Mesothelial cell of epicardium (in vitro differentiated cells): ENCODE measurements at regions not wholly inside any gene's neighbourhood (a gene's known extent, or its start where the extent isn't known, plus 50 kb on each side); places are given as distances from the start of the nearest gene placed in this dataset.
A peak's percentile ranks its signal among the peaks of the same experiment; 100 is the strongest.

ENCODE experiments used
- DNase-seq, 2 experiments: peaks; one replicate each; pipeline ENCODE4 v3.0.0; 2021; ENCODE audit warnings: low spot score in 2 of 2; ENCODE audit not compliant: unreplicated experiment in 2 of 2
- H3K27ac Mint-ChIP-seq: 2 replicates; pipeline ENCODE4 v1.8.0; 2021; ENCODE audit warnings: mixed read lengths
- H3K27me3 Mint-ChIP-seq: 2 replicates; pipeline ENCODE4 v1.8.0; 2021; ENCODE audit warnings: low read depth, mixed read lengths
- H3K36me3 Mint-ChIP-seq: 2 replicates; pipeline ENCODE4 v1.8.0; 2021; ENCODE audit warnings: mixed read lengths
- H3K4me1 Mint-ChIP-seq: 2 replicates; pipeline ENCODE4 v1.8.0; 2021; ENCODE audit warnings: mixed read lengths
- H3K4me3 Mint-ChIP-seq: 2 replicates; pipeline ENCODE4 v1.8.0; 2021; ENCODE audit warnings: mild to moderate bottlenecking, moderate library complexity, mixed read lengths
- H3K9me3 Mint-ChIP-seq: 2 replicates; pipeline ENCODE4 v1.8.0; 2021; ENCODE audit warnings: mixed read lengths
- CTCF ChIP-seq: fragments of 200-600 bp; sonication (generic); IDR thresholded peaks from one replicate; pipeline ENCODE4 v1.5.0; 2021; ENCODE audit warnings: antibody characterized with exemption; ENCODE audit not compliant: unreplicated experiment

- H3K27me3 Mint-ChIP-seq, result no peaks in the 10 kb centered on the region
- DNase-seq, result no peak
- TF ChIP-seq CTCF, result no peak
- no peak overlapping the region for H3K27ac Mint-ChIP-seq
- no peaks in the 10 kb centered on the region for H3K4me1 Mint-ChIP-seq
- no peak overlapping the region for H3K4me3 Mint-ChIP-seq
- no peaks in the 10 kb centered on the region for H3K36me3 Mint-ChIP-seq
- H3K9me3 Mint-ChIP-seq, result peaks cover 41% of the 10 kb centered on the region
Measured at GRCh38 chrX:125736008-125736729, 416.5 kb downstream of the TEX13C start.

- H3K9me3 Mint-ChIP-seq, result no peaks in the 10 kb centered on the region
- no peaks in the 10 kb centered on the region for H3K27me3 Mint-ChIP-seq
- no peaks in the 10 kb centered on the region for H3K4me1 Mint-ChIP-seq
- DNase-seq, result no peak
- no peak for TF ChIP-seq CTCF
- no peak overlapping the region for H3K27ac Mint-ChIP-seq
- no peak overlapping the region for H3K4me3 Mint-ChIP-seq
- H3K36me3 Mint-ChIP-seq, result no peaks in the 10 kb centered on the region
Measured at GRCh38 chrX:125742811-125743210, 423.1 kb downstream of the TEX13C start.

- H3K27ac Mint-ChIP-seq, result no peak overlapping the region
- H3K9me3 Mint-ChIP-seq, result peaks cover under 1% of the 10 kb centered on the region
- peak; percentile 48 for TF ChIP-seq CTCF
- H3K27me3 Mint-ChIP-seq, result no peaks in the 10 kb centered on the region
- no peak overlapping the region for H3K4me3 Mint-ChIP-seq
- no peaks in the 10 kb centered on the region for H3K4me1 Mint-ChIP-seq
- no peak for DNase-seq
- no peaks in the 10 kb centered on the region for H3K36me3 Mint-ChIP-seq
Measured at GRCh38 chrX:125744914-125745313, 421.2 kb downstream of the DCAF12L2 start.

GRCh38 chrX:125757794-125758564, 408.1 kb downstream of the DCAF12L2 start:
- H3K27ac Mint-ChIP-seq, result no peak overlapping the region
- H3K4me3 Mint-ChIP-seq, result no peak overlapping the region
- no peaks in the 10 kb centered on the region for H3K27me3 Mint-ChIP-seq
- TF ChIP-seq CTCF, result no peak
- no peak for DNase-seq
- no peaks in the 10 kb centered on the region for H3K36me3 Mint-ChIP-seq
- H3K9me3 Mint-ChIP-seq, result peaks cover 52% of the 10 kb centered on the region
- no peaks in the 10 kb centered on the region for H3K4me1 Mint-ChIP-seq

- H3K27ac Mint-ChIP-seq, result no peak overlapping the region
- no peak for DNase-seq
- H3K36me3 Mint-ChIP-seq, result peaks cover 2% of the 10 kb centered on the region
- no peaks in the 10 kb centered on the region for H3K4me1 Mint-ChIP-seq
- H3K4me3 Mint-ChIP-seq, result no peak overlapping the region
- H3K9me3 Mint-ChIP-seq, result peaks cover 57% of the 10 kb centered on the region
- H3K27me3 Mint-ChIP-seq, result no peaks in the 10 kb centered on the region
- no peak for TF ChIP-seq CTCF
Measured at GRCh38 chrX:125758819-125759218, 407.3 kb downstream of the DCAF12L2 start.
